OCI-LY3 (cell line): ENCODE measurements at regions not wholly inside any gene's neighbourhood (a gene's known extent, or its start where the extent isn't known, plus 50 kb on each side); places are given as distances from the start of the nearest gene placed in this dataset.

Experiments used
- H2AFZ ChIP-seq: fragments of 200-600, 300-600 bp; shearing (Covaris generic); 2 replicates; pipeline ENCODE4 v1.6.0; 2014; ENCODE audit warnings: antibody characterized with exemption, low read depth, low read length
- H3K27ac ChIP-seq: fragments of 200-600, 300-600 bp; sonication (generic); 2 replicates; pipeline ENCODE4 v1.5.1; 2014; ENCODE audit warnings: mild to moderate bottlenecking, low read length, moderate library complexity, mixed read lengths
- H3K27me3 ChIP-seq: fragments of 200-600, 300-600 bp; sonication (generic); 2 replicates; pipeline ENCODE4 v1.6.1; 2014; ENCODE audit warnings: low read depth, low read length, mixed read lengths
- H3K36me3 ChIP-seq: fragments of 200-600, 300-600 bp; sonication (generic); replicated peaks from 2 replicates; pipeline ENCODE3; 2014; ENCODE audit warnings: low read depth, low read length, mixed read lengths
- H3K4me1 ChIP-seq: fragments of 300-600, 200-600 bp; sonication (generic); 2 replicates; pipeline ENCODE4 v1.6.1; 2014; ENCODE audit warnings: low read length, mixed read lengths
- H3K4me2 ChIP-seq: fragments of 200-600, 300-600 bp; sonication (generic); 2 replicates; pipeline ENCODE4 v1.6.1; 2014; ENCODE audit warnings: low read length, mixed read lengths
- H3K4me3 ChIP-seq: fragments of 300-600, 200-600 bp; sonication (generic); 2 replicates; pipeline ENCODE4 v1.5.1; 2014; ENCODE audit warnings: antibody characterized with exemption, mild to moderate bottlenecking, low read length, moderate library complexity
- H3K79me2 ChIP-seq: fragments of 300-600, 200-600 bp; shearing (Covaris generic); 2 replicates; pipeline ENCODE4 v1.6.1; 2014; ENCODE audit warnings: mild to moderate bottlenecking, low read length, mixed read lengths
- H3K9ac ChIP-seq: fragments of 300-600, 200-600 bp; shearing (Covaris generic); 2 replicates; pipeline ENCODE4 v1.6.0; 2014; ENCODE audit warnings: mild to moderate bottlenecking, low read length, moderate library complexity
- H3K9me3 ChIP-seq: fragments of 200-600, 300-600 bp; shearing (Covaris generic); 2 replicates; pipeline ENCODE4 v1.6.1; 2014; ENCODE audit warnings: low read length, mixed read lengths; ENCODE audit not compliant: insufficient read depth
- H4K20me1 ChIP-seq: fragments of 200-600, 300-600 bp; sonication (generic); 2 replicates; pipeline ENCODE4 v1.6.1; 2016; ENCODE audit warnings: low read length, mixed read lengths; ENCODE audit not compliant: insufficient read depth
- EZH2phosphoT487 ChIP-seq: fragments of 200-600 bp; shearing (Covaris generic); IDR thresholded peaks from 2 replicates; pipeline ENCODE4 v1.6.1; 2018; ENCODE audit warnings: antibody characterized with exemption, mixed run types, low read depth
- TF ChIP-seq, protein P1 (sequence below): fragments of 200-600, 300-600 bp; sonication (generic); IDR thresholded peaks from 2 replicates; pipeline ENCODE4 v1.5.1; 2014; ENCODE audit warnings: antibody characterized with exemption, low read length, low read depth

DNA sequence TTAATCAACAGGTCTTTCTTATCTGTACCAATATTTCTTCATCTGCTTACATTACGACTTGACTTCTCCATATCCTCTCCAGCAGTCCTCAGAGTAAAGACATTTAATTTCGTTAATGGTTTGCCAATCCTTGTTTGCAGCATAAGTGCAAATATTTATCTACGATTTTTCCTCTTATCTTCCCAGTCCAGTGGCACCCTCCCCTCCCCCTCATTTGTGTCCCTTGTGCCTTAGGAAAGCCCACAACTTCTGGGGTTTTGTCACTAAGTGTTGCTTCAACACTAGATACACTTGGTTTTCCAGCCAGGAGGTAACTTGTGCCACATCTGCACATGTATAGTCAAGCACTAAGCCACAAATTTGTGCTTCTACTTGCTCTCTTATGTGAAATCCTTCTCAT lies 327.2 kb downstream of the CBLN4 start:
- Histone ChIP-seq H3K27me3 (no peaks in the 10 kb centered on the region), H3K79me2 (no peaks in the 10 kb centered on the region), H2AFZ (no peak overlapping the region), H3K36me3 (no peaks in the 10 kb centered on the region), H3K9me3 (no peaks in the 10 kb centered on the region), H3K4me1 (peaks cover 18% of the 10 kb centered on the region), H4K20me1 (no peaks in the 10 kb centered on the region), H3K4me2 (peak overlapping the region; percentile 42), H3K27ac (peak overlapping the region; percentile 29), H3K4me3 (peak overlapping the region; percentile 3; the same call in 1 of the 2 replicates), H3K9ac (no peak overlapping the region)
- TF ChIP-seq, protein P1, sequence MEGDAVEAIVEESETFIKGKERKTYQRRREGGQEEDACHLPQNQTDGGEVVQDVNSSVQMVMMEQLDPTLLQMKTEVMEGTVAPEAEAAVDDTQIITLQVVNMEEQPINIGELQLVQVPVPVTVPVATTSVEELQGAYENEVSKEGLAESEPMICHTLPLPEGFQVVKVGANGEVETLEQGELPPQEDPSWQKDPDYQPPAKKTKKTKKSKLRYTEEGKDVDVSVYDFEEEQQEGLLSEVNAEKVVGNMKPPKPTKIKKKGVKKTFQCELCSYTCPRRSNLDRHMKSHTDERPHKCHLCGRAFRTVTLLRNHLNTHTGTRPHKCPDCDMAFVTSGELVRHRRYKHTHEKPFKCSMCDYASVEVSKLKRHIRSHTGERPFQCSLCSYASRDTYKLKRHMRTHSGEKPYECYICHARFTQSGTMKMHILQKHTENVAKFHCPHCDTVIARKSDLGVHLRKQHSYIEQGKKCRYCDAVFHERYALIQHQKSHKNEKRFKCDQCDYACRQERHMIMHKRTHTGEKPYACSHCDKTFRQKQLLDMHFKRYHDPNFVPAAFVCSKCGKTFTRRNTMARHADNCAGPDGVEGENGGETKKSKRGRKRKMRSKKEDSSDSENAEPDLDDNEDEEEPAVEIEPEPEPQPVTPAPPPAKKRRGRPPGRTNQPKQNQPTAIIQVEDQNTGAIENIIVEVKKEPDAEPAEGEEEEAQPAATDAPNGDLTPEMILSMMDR, result no peak
- no peak for TF ChIP-seq EZH2phosphoT487

DNA sequence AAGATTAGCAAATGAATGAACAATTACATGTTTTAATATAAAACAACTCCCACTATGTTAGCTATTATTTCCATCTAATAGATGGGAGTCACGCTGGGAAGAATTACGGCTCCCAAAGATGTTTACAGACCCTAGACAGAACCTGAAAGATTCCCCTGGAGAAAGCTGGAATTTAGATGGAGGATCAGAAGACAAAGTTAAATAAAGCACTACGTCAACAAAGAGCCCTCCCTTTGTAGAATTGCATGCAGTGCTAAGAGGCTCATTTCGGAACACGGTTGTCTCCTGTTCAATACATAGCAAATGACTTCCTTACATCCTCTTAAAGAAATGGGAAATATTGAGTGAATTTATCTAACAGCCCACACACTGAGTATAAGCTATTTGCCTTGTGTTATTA lies 328.3 kb downstream of the CBLN4 start:
- Histone ChIP-seq H3K9me3 (no peaks in the 10 kb centered on the region), H3K4me3 (no peak overlapping the region), H3K4me2 (no peak overlapping the region), H2AFZ (no peak overlapping the region), H3K79me2 (no peaks in the 10 kb centered on the region), H4K20me1 (no peaks in the 10 kb centered on the region), H3K4me1 (peaks cover 18% of the 10 kb centered on the region), H3K27me3 (no peaks in the 10 kb centered on the region), H3K36me3 (no peaks in the 10 kb centered on the region), H3K9ac (no peak overlapping the region), H3K27ac (no peak overlapping the region)
- TF ChIP-seq, protein P1, result no peak
- TF ChIP-seq EZH2phosphoT487, result no peak

DNA sequence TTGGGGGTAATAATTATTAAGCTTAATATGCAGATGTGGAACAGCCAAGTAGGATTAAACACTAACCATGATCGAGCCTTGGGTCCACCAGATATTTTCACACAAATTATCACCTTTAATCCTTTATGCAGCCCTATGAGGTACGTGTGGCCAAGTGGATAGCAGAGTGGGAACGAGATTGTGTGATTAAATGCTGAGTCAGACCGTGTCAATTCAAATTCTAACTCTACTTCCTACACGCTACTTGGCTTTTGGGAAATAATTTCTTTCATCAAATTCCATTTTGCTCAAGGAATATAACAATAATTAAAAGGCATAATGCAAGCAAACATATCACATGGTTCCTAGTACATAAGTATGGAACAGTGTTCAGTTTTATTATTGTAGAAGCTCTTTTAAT lies 329.2 kb downstream of the CBLN4 start:
- peaks cover 18% of the 10 kb centered on the region for H3K4me1 ChIP-seq
- H3K9me3 ChIP-seq, result no peaks in the 10 kb centered on the region
- no peaks in the 10 kb centered on the region for H4K20me1 ChIP-seq
- TF ChIP-seq EZH2phosphoT487, result no peak
- TF ChIP-seq, protein P1, result no peak
- H3K4me2 ChIP-seq, result no peak overlapping the region
- no peaks in the 10 kb centered on the region for H3K27me3 ChIP-seq
- H3K27ac ChIP-seq, result no peak overlapping the region
- H3K9ac ChIP-seq, result no peak overlapping the region
- H3K4me3 ChIP-seq, result no peak overlapping the region
- no peaks in the 10 kb centered on the region for H3K79me2 ChIP-seq
- no peak overlapping the region for H2AFZ ChIP-seq
- no peaks in the 10 kb centered on the region for H3K36me3 ChIP-seq

DNA sequence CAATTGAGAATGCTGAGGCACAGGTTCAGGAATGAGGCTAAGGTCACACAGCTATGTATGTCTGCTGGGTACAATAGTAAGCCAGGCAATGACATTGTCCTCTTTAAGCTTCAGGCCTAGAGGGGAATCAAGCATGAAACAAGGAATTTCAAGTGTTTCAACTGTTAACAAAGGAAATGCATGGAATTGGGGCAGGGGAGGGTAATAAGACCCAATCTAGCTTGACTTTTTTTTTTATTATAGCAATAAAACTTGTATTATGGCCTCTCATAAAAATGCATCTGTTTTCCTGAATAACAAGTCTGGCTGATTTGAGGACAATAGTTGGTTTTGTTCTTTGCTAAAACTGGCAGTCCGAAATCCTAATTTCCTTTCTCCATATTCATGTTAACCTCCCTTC lies 336.7 kb downstream of the CBLN4 start:
- Histone ChIP-seq H3K27ac (no peak overlapping the region), H3K4me3 (no peak overlapping the region)
- TF ChIP-seq, protein P1, result no peak
- TF ChIP-seq EZH2phosphoT487, result no peak

More for the DNA sequence above, 336.7 kb downstream of the CBLN4 start:
- Histone ChIP-seq H2AFZ (no peak overlapping the region), H3K27me3 (0 out of 2 replicates have a peak, but pooled peaks cover 4% of the 10 kb centered on the region), H3K9me3 (no peaks in the 10 kb centered on the region), H3K36me3 (no peaks in the 10 kb centered on the region), H3K4me2 (no peak overlapping the region), H3K79me2 (no peaks in the 10 kb centered on the region), H3K4me1 (no peaks in the 10 kb centered on the region), H3K9ac (no peak overlapping the region), H4K20me1 (no peaks in the 10 kb centered on the region)
